SKM-1 (cell line): ENCODE measurements at regions not wholly inside any gene's neighbourhood (a gene's known extent, or its start where the extent isn't known, plus 50 kb on each side); places are given as distances from the start of the nearest gene placed in this dataset.

ENCODE experiments used
- DNase-seq: peaks from one replicate; lab custom pipeline; 2025; ENCODE audit not compliant: unreplicated experiment; lab: John Stamatoyannopoulos, UW

DNA sequence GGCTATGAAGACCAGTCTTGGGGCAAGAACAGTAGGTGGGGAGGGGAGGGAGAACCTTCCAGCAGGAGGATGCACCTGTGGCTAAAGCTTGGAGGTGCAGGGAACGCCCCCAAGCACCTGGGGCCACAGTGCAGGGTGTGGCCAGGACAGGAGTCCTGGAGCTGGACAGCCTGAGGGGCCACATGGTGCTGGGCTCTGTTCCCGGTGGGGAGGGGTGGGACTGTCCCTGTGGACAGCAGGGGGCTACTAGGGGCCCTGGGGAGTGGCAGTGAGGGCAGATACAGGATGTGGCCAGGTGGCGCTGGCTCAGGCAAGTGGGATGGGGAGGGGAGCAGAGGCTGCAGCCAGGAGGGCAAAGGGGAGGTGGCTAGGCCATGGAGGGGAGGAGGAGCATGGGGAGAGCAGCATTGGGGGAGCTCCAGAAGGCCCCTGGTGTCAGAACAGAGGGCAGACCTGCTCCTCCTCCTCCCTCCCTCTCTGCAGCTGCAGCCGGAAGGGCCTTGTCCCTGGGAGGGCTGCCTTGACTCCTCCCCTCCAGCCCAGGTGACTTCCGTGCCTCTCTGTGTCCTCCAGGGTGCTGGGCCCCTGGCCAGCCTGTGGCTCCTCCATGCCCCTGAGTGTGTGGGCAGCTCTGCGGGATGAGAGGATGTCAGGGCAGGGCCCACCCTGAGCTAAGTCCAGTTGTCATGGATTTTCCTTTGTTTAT lies 68.4 kb upstream of the DLK1 start:
- no peak for DNase-seq

DNA sequence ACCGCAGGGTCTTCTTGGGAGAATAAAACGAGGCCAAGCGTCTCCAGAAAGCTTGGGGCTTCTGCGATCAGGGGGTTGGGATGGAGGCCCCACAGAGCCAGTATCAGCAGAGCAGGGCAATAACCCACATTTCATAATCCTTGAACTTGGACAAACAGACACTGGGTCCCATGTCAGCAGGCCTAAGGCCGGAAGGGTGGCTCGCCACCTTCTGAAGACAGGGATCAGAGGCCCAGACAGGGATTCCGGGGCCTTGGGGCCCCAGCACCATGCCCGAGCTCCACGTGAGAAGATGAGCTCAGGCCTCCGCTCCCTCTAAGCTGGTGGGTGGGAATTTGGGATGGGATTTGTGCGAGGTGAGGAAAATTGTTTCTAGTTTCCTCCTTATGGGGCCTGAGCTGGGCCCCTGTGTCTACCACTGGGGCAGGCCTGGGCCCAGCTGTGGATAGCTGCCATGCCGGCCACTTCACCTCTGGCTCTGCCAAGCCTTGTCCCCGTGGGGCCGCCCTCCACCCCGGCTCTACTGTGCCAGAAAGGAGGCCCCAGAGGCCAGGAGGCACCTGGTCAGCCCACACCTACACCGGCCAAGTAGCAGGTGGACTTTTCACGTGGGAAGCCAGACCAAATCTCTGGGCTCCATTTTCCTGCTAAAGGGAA lies 67.2 kb upstream of the DLK1 start:
- DNase-seq: no peak

DNA sequence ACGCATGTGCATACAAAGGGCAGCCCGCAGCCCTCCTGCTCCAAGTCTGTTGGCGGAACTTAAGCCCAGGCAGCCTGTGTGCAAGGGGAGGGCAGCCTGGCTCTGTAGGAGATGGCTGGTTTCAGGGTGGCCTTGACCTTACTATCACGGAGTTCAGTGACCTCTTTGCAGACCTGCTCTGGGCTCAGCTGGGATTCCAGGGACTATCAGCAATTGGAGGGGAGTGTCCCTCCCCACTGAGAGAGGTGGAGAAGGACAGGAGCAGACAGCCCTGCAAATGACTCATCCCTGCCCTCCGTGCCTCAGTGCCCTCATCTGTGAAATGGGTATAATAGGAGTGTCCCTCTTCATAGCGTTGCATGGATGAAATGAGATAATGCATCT lies 66.2 kb upstream of the DLK1 start:
- DNase-seq: no peak

DNA sequence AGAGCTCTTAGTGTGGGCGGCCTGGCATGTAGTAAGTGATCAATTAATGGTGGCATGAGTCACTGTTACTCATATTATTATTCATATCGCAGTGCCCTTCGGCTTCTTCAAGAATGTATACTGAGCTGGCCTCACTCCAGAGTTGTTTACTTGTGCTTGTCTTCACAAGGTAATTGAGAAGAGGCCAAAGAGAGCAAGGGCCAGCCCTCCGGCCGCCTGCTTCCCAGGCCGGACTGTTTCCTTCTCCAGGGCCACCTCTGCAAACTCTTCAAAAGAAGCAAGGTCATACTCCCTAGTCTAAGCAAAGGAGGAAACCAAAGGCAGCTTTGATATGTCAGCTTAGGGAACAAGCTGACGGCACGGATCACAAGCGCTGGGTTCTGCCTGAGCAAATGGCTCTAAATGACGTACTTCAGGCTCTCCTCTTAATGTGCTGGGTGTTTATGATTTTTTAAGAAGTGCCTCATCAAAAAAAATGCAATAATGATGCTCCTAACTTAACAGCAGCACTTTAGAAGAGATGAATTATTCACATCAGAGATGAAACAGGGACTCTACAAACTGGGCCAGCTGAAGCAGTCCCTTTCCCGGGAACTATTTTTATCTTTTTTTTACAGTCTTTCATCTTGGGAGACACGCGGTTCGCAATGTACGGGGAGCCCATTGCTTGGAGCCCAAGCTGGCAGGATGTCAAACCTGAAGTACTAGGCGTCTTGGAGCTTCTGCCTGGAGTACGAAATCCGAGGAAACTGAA lies 65.6 kb upstream of the DLK1 start:
- no peak for DNase-seq

DNA sequence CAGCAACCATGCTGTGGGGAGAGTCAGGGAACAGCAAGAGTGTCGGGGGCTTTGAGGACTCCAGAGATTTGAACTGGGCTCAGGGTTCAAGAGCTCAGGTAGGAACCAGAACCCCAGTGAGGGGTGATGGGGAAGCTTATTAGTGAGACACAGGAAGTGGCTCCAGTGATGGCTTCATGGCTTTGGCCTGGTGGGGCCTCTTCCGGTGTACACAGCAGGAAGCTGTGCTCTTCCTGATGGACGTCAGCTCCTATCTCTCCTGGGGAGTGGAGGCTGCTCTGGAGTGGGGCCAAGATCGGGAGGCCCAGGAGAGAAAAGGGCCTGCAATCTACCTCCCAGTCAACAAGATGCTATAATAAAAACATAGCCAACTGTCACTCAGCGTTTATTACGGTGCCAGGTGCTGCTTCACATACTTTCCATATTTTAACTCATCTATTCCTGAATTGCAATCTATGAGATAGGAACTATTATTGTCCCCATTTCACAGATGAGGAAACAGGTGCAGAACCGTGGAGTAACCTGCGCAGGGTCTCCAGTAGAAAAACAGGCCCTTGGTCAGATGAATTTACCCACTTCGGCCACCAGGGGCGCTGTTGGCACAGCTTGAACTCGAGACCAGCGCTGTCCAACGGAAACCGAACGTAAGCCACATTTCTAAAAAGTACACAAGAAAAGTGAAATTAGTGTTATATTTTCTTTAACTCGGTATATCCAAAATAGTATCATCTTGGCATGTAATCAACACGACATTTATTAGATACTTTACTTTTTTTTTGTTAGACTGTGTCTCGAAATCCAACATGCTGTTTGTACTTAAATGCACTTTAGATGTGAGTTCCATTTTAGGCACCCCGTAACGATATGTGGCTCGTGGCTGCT lies 63.6 kb upstream of the DLK1 start:
- no peak for DNase-seq

DNA sequence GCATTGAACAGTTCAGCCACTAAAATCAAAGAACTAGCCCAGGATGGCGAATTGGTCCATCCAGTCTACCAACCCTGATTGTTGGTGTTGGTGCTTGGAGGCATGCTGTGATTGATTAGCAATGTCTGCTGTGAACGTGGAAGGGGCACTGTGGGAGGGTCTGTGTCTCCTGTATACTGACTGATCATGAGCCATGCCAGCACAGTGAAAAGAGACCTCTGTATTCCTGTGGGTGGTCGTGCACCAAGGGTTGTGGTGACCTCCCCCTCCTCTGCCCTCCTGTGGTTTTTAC lies 63.0 kb upstream of the DLK1 start:
- DNase-seq: no peak

DNA sequence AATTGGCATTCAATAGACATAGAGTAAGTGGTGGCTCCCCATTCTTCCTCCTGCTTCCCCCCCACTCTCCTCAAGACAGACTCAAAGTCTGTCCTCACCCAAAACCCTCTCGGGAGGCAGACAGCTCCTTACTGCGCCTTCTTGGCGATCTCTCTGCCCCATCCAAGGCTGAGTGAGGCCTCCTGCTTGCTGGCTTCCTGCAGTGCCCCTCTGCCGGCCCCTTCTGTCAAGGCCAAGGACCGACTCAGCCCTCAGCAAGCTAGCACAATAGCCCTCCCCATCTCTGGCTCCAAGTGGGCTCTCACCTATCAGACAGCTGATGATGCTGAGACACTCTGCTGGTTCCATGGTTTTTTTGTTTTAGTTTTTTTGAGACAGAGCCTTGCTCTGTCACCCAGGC lies 62.5 kb upstream of the DLK1 start:
- no peak for DNase-seq

DNA sequence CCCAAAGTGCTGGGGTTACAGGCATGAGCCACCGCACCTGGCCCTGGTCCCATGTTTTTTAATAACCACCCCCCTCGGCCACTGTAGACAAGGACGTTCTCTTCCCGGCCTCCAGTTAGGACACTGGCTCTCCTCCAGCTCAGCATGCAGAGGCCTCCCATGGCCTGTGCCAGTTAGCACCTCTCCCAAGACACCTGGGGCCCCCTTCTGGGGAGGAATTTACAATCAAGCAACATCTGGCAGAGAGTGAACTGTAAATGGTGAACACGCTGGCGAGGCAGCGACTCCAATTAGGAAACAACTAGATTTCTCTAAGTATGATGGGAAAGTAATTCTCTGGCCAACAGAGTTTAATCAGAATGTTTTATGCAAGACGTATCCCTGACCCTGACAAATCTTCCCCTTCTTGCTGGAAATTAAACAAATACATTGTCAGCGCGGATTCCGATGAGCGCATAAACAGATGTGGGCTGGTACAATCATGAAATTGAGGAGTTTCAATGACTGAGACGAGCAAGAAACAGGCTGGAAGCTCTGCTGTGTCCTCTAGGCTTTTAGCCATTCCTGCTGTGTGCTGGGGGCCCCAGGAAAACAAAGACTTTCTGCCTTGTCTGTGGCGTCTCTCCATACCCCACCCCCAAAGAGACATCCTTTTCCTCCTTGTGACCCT lies 61.7 kb upstream of the DLK1 start:
- DNase-seq: no peak

DNA sequence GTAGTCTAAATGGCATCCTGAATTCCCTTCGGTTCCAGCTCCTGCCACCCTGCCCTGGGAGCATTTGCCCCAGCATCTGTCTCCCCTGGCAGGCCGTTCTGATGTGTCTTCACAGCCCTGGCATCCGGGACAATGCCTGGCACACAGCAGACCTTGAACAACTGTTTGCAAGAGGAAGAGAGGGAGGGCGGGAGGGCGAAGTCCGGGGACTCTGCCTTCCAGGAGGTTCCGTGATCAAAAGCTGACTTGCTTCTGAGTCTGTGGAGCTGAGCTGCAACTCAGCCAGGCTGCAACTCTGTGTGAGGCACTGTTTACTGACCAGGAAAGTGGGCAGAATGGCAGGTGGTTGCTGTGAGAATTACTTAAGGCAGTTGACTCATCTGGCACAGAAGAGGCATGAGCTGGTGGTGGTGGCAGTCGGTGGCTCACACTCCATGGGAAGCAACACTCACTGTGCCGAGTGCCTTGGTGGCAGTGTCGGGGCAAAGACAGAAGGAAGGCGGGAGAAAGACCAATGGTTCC lies 61.1 kb upstream of the DLK1 start:
- DNase-seq: no peak

DNA sequence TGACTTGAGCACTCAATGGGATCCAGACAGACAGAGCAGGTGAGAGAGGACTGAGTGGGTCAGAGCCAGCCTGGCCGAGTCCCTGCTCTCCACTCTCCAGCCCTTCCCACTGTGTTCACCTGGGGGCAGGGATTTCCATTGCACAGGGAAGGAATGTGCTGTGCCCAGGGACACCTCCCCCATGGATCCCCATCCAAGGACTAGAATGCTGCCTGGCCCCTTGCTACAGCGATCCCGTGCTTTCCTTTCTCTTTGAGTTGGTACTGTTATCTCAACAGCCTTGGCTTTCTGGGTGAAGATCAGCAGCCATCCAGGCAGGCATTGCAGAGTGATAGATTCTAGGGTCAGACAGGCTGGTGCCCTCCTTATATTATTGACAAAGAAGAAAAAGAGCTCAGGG lies 60.3 kb upstream of the DLK1 start:
- no peak for DNase-seq

DNA sequence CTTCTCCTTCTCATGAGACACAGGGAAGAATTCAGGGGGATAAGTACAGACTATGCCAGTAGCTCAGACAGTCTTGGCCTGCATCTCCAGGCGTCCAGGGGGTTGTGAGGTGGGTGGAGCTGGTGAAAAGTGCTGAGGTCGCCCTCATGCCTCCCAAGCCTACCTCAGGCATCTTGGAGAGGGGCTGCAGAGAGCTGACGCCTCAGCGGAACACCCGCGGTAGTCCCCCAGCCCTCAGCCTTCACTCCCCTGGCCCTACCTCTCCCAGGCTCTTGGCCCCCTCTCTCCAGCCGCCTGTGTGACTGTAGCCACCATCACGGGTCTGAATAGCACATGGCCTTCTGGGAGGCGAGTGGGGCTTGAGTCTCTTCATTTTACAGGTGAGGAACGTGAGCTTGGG lies 59.8 kb upstream of the DLK1 start:
- no peak for DNase-seq

DNA sequence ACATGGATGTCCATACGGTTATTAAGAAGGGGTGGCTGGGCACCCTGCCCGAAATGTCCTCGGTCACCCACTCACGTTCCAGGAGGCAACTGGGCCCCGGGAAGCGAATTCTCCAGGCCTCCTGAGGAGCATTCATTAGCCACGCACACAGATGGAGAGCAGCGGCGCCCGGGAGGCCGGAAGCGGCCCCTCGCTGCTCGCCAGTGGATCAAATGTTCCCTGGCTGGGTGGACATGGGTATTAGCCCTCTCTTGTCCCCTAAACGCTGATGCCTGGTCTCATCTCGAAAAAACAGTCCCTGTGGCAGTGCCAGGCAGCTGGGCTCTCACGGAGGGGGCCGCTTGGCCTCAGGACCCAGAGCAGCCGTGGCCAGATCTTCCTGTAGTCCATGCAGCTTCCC lies 59.0 kb upstream of the DLK1 start:
- DNase-seq: no peak

DNA sequence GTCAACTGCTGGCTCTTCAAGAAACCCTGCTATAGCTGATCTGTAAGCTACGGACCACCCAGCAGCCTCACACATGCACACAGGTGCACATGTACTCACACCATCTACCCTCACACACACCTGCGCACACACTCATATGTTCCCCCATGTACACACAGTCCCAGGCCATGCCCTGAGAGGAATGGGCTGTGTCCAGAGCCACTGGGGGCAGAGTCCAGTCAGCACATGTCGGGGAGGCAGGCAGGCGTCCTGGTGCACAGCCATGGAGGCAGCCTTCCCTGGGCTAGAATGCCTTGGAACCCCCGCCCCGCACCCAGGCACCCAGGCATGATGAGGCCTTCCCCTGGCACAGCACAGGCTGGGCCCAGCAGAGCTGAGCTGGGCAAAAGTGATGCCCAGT lies 58.3 kb upstream of the DLK1 start:
- no peak for DNase-seq

DNA sequence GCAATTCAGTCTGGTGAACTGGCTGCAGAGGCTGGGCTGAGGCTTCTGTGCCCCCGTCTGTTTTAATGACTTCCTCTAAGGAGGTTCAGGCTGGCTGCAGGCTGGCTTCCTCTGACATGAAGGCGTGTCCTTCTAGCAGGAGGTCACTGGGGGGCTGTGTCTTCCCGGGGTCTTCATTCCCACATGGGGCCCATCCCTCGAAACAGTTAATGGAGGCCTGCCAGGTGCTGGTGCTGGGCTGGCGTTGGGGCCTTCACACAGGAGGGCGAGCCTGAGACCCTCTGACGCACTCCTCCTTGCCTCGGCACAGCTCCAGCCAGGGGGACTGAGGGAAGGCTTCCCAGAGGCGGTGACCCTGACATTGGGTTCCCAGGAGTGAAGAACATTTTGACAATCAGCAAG lies 57.7 kb upstream of the DLK1 start:
- DNase-seq: no peak

DNA sequence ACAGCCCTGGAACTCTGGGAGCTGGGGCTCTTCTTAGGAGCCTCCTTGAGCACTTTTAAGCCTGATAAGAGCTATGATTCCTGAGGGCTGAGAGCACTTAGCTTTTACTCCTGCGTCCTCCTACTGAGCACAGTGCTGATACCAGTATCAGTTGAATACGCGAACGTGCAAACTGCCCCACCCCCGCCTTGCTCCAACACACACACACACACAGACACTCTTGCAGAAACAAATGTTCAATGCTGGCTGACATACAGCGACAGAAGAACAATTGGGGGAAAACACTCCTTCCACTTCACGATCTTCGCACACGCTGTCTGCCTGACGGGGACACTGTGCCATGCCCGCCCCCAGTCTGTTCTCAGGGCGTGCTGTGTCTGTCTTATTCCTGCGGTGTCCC lies 57.2 kb upstream of the DLK1 start:
- DNase-seq: no peak

DNA sequence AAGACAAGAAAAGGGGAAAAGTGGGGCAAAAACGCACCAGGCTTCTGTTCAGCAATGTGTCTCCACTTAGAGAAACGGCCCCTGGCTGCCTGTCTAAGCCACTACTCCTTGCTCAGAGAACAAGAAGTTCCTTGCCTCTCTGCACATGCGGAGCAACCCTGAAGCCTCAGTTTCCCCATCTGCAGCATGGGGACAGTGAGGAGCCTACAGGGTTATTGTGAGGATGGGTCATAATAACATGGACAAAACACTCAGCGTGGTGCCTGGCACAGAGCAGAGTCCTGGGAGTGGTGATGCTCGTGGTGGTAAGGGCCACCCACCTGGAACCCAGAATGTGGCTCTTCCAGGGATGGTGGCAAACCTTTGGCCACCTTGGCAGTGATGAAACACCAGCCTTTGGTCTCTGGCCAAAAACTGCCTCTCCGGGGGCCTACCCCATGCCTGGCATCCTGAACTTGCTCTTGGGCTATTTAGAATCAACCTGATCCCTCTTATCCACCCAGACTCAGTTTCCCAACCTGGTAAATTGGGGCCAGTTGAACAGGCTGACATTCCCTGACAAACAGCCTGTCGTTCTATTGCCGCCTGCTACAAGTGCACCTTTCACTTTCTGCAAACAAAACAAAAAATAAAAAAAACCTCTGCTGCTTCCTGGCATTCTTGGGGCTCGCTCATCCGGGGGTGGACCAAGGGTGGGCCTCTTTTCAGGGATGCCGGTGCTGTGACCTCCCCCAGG lies 56.5 kb upstream of the DLK1 start:
- DNase-seq: no peak

DNA sequence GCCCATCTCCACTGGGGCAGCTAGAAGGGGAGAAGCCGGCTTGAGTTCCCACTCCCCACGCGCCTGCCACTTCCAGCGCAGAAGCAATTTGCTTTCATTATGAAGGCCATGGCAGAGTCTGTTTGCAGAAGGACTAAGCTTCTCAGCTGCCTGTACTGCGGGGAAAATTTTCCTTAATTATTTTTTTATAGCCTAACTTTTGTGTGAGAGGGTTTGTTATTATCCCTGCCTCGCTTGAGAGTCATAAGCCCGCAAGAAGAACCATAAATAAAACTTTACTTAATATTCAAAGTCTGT lies 56.0 kb upstream of the DLK1 start:
- no peak for DNase-seq

DNA sequence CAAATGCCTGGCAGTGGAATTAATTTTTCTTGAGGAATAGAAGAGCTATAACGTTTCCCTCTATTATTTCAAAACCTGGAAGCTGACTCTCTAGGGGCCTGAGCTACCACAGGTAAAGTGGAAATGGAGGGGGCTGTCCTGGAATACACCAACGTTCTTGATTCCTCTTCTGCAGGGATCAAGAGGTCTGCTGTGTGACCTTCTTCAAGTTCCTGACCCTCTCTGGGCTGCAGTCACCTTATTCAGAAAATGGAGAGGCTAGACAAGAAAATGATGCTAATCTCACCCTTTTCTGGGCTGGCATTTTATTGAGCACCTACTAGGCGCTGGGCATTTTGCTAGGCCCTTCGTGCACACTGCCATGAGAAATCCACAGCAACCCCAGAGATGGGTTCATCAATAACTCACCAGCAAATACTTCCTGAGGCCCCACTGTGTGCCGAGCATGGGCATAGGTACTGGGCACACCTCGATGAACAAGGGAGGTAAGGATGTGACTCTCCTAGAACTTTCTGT lies 55.2 kb upstream of the DLK1 start:
- DNase-seq: no peak

DNA sequence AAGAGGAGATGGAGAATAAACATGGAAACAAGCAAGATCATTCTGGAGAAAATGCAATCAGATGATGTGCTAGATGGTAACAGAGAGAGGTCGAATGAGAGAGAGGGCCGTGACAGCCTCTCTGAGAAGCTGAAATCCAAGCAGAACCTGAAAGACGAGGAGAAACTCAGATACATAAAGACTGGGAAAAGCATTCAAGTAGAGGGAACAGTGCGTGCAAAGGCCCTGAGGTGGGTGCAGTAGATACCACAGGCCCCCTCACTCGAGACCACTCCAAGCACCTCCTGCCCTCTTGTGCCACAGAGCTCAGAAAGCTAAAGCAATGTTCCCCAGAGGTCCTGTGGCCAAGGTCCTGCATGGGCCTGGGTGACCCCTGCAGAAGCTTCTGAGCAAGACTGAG lies 54.8 kb upstream of the DLK1 start:
- no peak for DNase-seq

DNA sequence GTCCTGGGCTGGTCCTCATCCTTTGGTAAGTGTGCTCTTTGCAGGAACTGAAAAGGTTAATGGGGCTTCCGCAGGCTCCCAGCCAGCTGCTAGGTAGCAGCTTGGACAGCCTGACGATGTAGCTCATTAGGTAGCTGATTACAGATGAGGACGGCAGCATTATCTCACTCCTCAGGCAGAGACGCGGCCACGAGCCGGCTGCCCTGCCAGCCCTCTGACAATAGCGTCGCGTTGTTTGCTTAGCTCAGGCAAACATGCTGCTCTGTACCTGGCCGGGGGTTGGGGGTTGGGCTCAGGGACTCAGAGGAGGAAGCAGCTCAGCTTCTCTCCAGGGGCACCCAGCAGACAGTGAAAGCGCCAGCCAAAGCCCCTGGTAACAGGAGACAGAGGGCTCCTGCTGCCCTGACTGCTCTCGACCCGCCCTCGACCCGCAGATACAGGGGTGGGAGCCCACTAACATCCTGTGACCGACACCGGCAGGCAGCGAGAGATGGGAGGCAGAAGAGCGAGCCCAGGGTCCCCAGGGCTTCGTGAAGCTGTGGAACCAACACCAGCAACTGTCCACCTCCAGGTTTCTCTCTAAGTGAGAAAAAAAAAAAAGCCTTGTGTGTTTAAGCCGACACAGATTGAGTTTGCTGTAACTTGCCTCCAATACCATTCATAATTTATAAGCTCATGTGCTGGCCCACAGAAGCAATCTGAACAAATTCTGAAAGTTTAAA lies 53.4 kb upstream of the DLK1 start:
- no peak for DNase-seq
